OCI-LY3 (cell line): ENCODE measurements at regions not wholly inside any gene's neighbourhood (a gene's known extent, or its start where the extent isn't known, plus 50 kb on each side); places are given as distances from the start of the nearest gene placed in this dataset.

Experiments used
- H2AFZ ChIP-seq: fragments of 200-600, 300-600 bp; shearing (Covaris generic); 2 replicates; pipeline ENCODE4 v1.6.0; 2014; ENCODE audit warnings: antibody characterized with exemption, low read depth, low read length
- H3K27ac ChIP-seq: fragments of 200-600, 300-600 bp; sonication (generic); 2 replicates; pipeline ENCODE4 v1.5.1; 2014; ENCODE audit warnings: mild to moderate bottlenecking, low read length, moderate library complexity, mixed read lengths
- H3K27me3 ChIP-seq: fragments of 200-600, 300-600 bp; sonication (generic); 2 replicates; pipeline ENCODE4 v1.6.1; 2014; ENCODE audit warnings: low read depth, low read length, mixed read lengths
- H3K36me3 ChIP-seq: fragments of 200-600, 300-600 bp; sonication (generic); replicated peaks from 2 replicates; pipeline ENCODE3; 2014; ENCODE audit warnings: low read depth, low read length, mixed read lengths
- H3K4me1 ChIP-seq: fragments of 300-600, 200-600 bp; sonication (generic); 2 replicates; pipeline ENCODE4 v1.6.1; 2014; ENCODE audit warnings: low read length, mixed read lengths
- H3K4me2 ChIP-seq: fragments of 200-600, 300-600 bp; sonication (generic); 2 replicates; pipeline ENCODE4 v1.6.1; 2014; ENCODE audit warnings: low read length, mixed read lengths
- H3K4me3 ChIP-seq: fragments of 300-600, 200-600 bp; sonication (generic); 2 replicates; pipeline ENCODE4 v1.5.1; 2014; ENCODE audit warnings: antibody characterized with exemption, mild to moderate bottlenecking, low read length, moderate library complexity
- H3K79me2 ChIP-seq: fragments of 300-600, 200-600 bp; shearing (Covaris generic); 2 replicates; pipeline ENCODE4 v1.6.1; 2014; ENCODE audit warnings: mild to moderate bottlenecking, low read length, mixed read lengths
- H3K9ac ChIP-seq: fragments of 300-600, 200-600 bp; shearing (Covaris generic); 2 replicates; pipeline ENCODE4 v1.6.0; 2014; ENCODE audit warnings: mild to moderate bottlenecking, low read length, moderate library complexity
- H3K9me3 ChIP-seq: fragments of 200-600, 300-600 bp; shearing (Covaris generic); 2 replicates; pipeline ENCODE4 v1.6.1; 2014; ENCODE audit warnings: low read length, mixed read lengths; ENCODE audit not compliant: insufficient read depth
- H4K20me1 ChIP-seq: fragments of 200-600, 300-600 bp; sonication (generic); 2 replicates; pipeline ENCODE4 v1.6.1; 2016; ENCODE audit warnings: low read length, mixed read lengths; ENCODE audit not compliant: insufficient read depth
- CTCF ChIP-seq: fragments of 200-600, 300-600 bp; sonication (generic); IDR thresholded peaks from 2 replicates; pipeline ENCODE4 v1.5.1; 2014; ENCODE audit warnings: antibody characterized with exemption, low read length, low read depth
- EZH2phosphoT487 ChIP-seq: fragments of 200-600 bp; shearing (Covaris generic); IDR thresholded peaks from 2 replicates; pipeline ENCODE4 v1.6.1; 2018; ENCODE audit warnings: antibody characterized with exemption, mixed run types, low read depth

GRCh38 chr9:109969573-109970237, 189.7 kb downstream of the PALM2AKAP2 start:
- peak overlapping the region; percentile 74 for H3K4me2 ChIP-seq
- 0 out of 2 replicates have a peak, but pooled peaks cover 8% of the 10 kb centered on the region for H3K27me3 ChIP-seq
- no peaks in the 10 kb centered on the region for H3K9me3 ChIP-seq
- no peaks in the 10 kb centered on the region for H3K36me3 ChIP-seq
- no peaks in the 10 kb centered on the region for H3K79me2 ChIP-seq
- H3K9ac ChIP-seq, result peak overlapping the region; percentile 55; the same call in 1 of the 2 replicates
- peak overlapping the region; percentile 76; the same call in 1 of the 2 replicates for H3K27ac ChIP-seq
- H2AFZ ChIP-seq, result no peak overlapping the region
- TF ChIP-seq CTCF (no peak), EZH2phosphoT487 (no peak)
- no peak overlapping the region for H3K4me3 ChIP-seq
- H3K4me1 ChIP-seq, result peaks cover 89% of the 10 kb centered on the region
- H4K20me1 ChIP-seq, result no peaks in the 10 kb centered on the region

- no peak for TF ChIP-seq CTCF
- no peak for TF ChIP-seq EZH2phosphoT487
- H3K4me2 ChIP-seq, result no peak overlapping the region
- no peak overlapping the region for H2AFZ ChIP-seq
- H3K79me2 ChIP-seq, result no peaks in the 10 kb centered on the region
- H3K27ac ChIP-seq, result no peak overlapping the region
- H3K9ac ChIP-seq, result no peak overlapping the region
- H3K27me3 ChIP-seq, result no peaks in the 10 kb centered on the region
- H3K4me3 ChIP-seq, result no peak overlapping the region
- no peaks in the 10 kb centered on the region for H3K9me3 ChIP-seq
- H3K36me3 ChIP-seq, result no peaks in the 10 kb centered on the region
- peaks cover 98% of the 10 kb centered on the region for H3K4me1 ChIP-seq
- no peaks in the 10 kb centered on the region for H4K20me1 ChIP-seq
Observed at GRCh38 chr9:109971226-109971625, 191.2 kb downstream of the PALM2AKAP2 start.

- H3K79me2 ChIP-seq, result no peaks in the 10 kb centered on the region
- H2AFZ ChIP-seq, result peak overlapping the region; percentile 16; the same call in 1 of the 2 replicates
- peak overlapping the region; percentile 93 for H3K27ac ChIP-seq
- H3K9ac ChIP-seq, result peak overlapping the region; percentile 69; the same call in 1 of the 2 replicates
- peak overlapping the region; percentile 23; the same call in 1 of the 2 replicates for H3K4me3 ChIP-seq
- H3K4me2 ChIP-seq, result peak overlapping the region; percentile 60
- TF ChIP-seq EZH2phosphoT487 (no peak), CTCF (peak; percentile 47)
- H3K4me1 ChIP-seq, result peaks cover 98% of the 10 kb centered on the region
- H3K36me3 ChIP-seq, result no peaks in the 10 kb centered on the region
- H3K9me3 ChIP-seq, result no peaks in the 10 kb centered on the region
- H4K20me1 ChIP-seq, result no peaks in the 10 kb centered on the region
- H3K27me3 ChIP-seq, result no peaks in the 10 kb centered on the region
Observed at GRCh38 chr9:109972026-109972882, 192.3 kb downstream of the PALM2AKAP2 start.

GRCh38 chr9:109973336-109973735, 193.3 kb downstream of the PALM2AKAP2 start:
- no peaks in the 10 kb centered on the region for H3K79me2 ChIP-seq
- peak overlapping the region; percentile 69 for H3K9ac ChIP-seq
- H3K4me1 ChIP-seq, result peaks cover 95% of the 10 kb centered on the region
- no peak overlapping the region for H2AFZ ChIP-seq
- no peaks in the 10 kb centered on the region for H4K20me1 ChIP-seq
- H3K9me3 ChIP-seq, result no peaks in the 10 kb centered on the region
- no peaks in the 10 kb centered on the region for H3K27me3 ChIP-seq
- peak overlapping the region; percentile 31; the same call in 1 of the 2 replicates for H3K4me3 ChIP-seq
- no peaks in the 10 kb centered on the region for H3K36me3 ChIP-seq
- no peak for TF ChIP-seq EZH2phosphoT487
- no peak for TF ChIP-seq CTCF
- peak overlapping the region; percentile 60 for H3K4me2 ChIP-seq
- H3K27ac ChIP-seq, result peak overlapping the region; percentile 93
